Activated naive CD8-positive, alpha-beta T cell treated with anti-CD3 and anti-CD28 coated beads, Interleukin-2, amount 50 U/mL, for 24 hours (primary cell): ENCODE measurements at regions not wholly inside any gene's neighbourhood (a gene's known extent, or its start where the extent isn't known, plus 50 kb on each side); places are given as distances from the start of the nearest gene placed in this dataset.

ENCODE experiments used
- ATAC-seq: fragments of 150-1000 bp; cut with Tn5 transposase; one replicate; pipeline ENCODE4 v1.10.0; 2021
- DNase-seq: peaks from one replicate; pipeline ENCODE4 v3.0.0; 2021
- H3K27ac Mint-ChIP-seq: one replicate; pipeline ENCODE4 v1.8.0; 2021; ENCODE audit warnings: mild to moderate bottlenecking, mixed read lengths
- H3K27me3 Mint-ChIP-seq: one replicate; pipeline ENCODE4 v1.8.0; 2021; ENCODE audit warnings: mixed read lengths
- H3K36me3 Mint-ChIP-seq: one replicate; pipeline ENCODE4 v1.8.0; 2021; ENCODE audit warnings: low read depth, mixed read lengths
- H3K4me1 Mint-ChIP-seq: one replicate; pipeline ENCODE4 v1.8.0; 2021; ENCODE audit warnings: mixed read lengths
- H3K4me3 Mint-ChIP-seq: one replicate; pipeline ENCODE4 v1.8.0; 2021; ENCODE audit warnings: mild to moderate bottlenecking, moderate library complexity, mixed read lengths
- H3K9me3 Mint-ChIP-seq: one replicate; pipeline ENCODE4 v1.8.0; 2021; ENCODE audit warnings: mixed read lengths

- no peak for DNase-seq
- no peaks in the 10 kb centered on the region for H3K9me3 Mint-ChIP-seq
- no peak for ATAC-seq
- H3K27me3 Mint-ChIP-seq, result peaks cover 2% of the 10 kb centered on the region
- peaks cover 33% of the 10 kb centered on the region for H3K4me1 Mint-ChIP-seq
- no peak overlapping the region for H3K4me3 Mint-ChIP-seq
- no peak overlapping the region for H3K27ac Mint-ChIP-seq
- no peaks in the 10 kb centered on the region for H3K36me3 Mint-ChIP-seq
Measured at GRCh38 chr4:140246216-140246615, 92.2 kb upstream of the MAML3 start.

- Mint-ChIP-seq H3K4me1 (peaks cover 29% of the 10 kb centered on the region), H3K27ac (no peak overlapping the region), H3K4me3 (no peak overlapping the region), H3K36me3 (no peaks in the 10 kb centered on the region), H3K27me3 (no peaks in the 10 kb centered on the region), H3K9me3 (no peaks in the 10 kb centered on the region)
- ATAC-seq, result no peak
- DNase-seq, result no peak
Measured at GRCh38 chr4:140244328-140244727, 90.3 kb upstream of the MAML3 start.

- DNase-seq (peak; percentile 20), ATAC-seq (peak; percentile 60)
- H3K9me3 Mint-ChIP-seq, result no peaks in the 10 kb centered on the region
- H3K4me3 Mint-ChIP-seq, result peak overlapping the region; percentile 50
- H3K27ac Mint-ChIP-seq, result peak overlapping the region; percentile 69
- H3K36me3 Mint-ChIP-seq, result no peaks in the 10 kb centered on the region
- H3K4me1 Mint-ChIP-seq, result peaks cover 29% of the 10 kb centered on the region
- no peaks in the 10 kb centered on the region for H3K27me3 Mint-ChIP-seq
Measured at GRCh38 chr4:140243278-140243753, 89.3 kb upstream of the MAML3 start.

GRCh38 chr4:140242357-140243277 lies 88.6 kb upstream of the MAML3 start:
- peak overlapping the region; percentile 50 for H3K4me3 Mint-ChIP-seq
- ATAC-seq, result peak; percentile 44
- peak overlapping the region; percentile 58 for H3K27ac Mint-ChIP-seq
- DNase-seq, result no peak
- peaks cover 29% of the 10 kb centered on the region for H3K4me1 Mint-ChIP-seq
- no peaks in the 10 kb centered on the region for H3K9me3 Mint-ChIP-seq
- H3K27me3 Mint-ChIP-seq, result no peaks in the 10 kb centered on the region
- H3K36me3 Mint-ChIP-seq, result no peaks in the 10 kb centered on the region

GRCh38 chr4:140240237-140240636 lies 86.3 kb upstream of the MAML3 start:
- no peak overlapping the region for H3K27ac Mint-ChIP-seq
- peaks cover 30% of the 10 kb centered on the region for H3K4me1 Mint-ChIP-seq
- H3K9me3 Mint-ChIP-seq, result no peaks in the 10 kb centered on the region
- no peaks in the 10 kb centered on the region for H3K36me3 Mint-ChIP-seq
- H3K27me3 Mint-ChIP-seq, result no peaks in the 10 kb centered on the region
- no peak for DNase-seq
- no peak overlapping the region for H3K4me3 Mint-ChIP-seq
- ATAC-seq, result no peak

- Mint-ChIP-seq H3K4me3 (no peak overlapping the region), H3K4me1 (peaks cover 38% of the 10 kb centered on the region), H3K9me3 (no peaks in the 10 kb centered on the region), H3K36me3 (no peaks in the 10 kb centered on the region), H3K27me3 (no peaks in the 10 kb centered on the region), H3K27ac (no peak overlapping the region)
- no peak for DNase-seq
- ATAC-seq, result no peak
Measured at GRCh38 chr4:140239311-140239710, 85.3 kb upstream of the MAML3 start.

- Mint-ChIP-seq H3K27me3 (no peaks in the 10 kb centered on the region), H3K9me3 (no peaks in the 10 kb centered on the region), H3K36me3 (no peaks in the 10 kb centered on the region), H3K4me1 (peaks cover 39% of the 10 kb centered on the region), H3K27ac (no peak overlapping the region), H3K4me3 (no peak overlapping the region)
- DNase-seq, result no peak
- no peak for ATAC-seq
Measured at GRCh38 chr4:140238351-140239056, 84.5 kb upstream of the MAML3 start.

GRCh38 chr4:140237616-140238350 lies 83.8 kb upstream of the MAML3 start:
- DNase-seq (no peak), ATAC-seq (no peak)
- H3K4me3 Mint-ChIP-seq, result no peak overlapping the region
- no peak overlapping the region for H3K27ac Mint-ChIP-seq
- no peaks in the 10 kb centered on the region for H3K27me3 Mint-ChIP-seq
- peaks cover 34% of the 10 kb centered on the region for H3K4me1 Mint-ChIP-seq
- H3K9me3 Mint-ChIP-seq, result no peaks in the 10 kb centered on the region
- H3K36me3 Mint-ChIP-seq, result no peaks in the 10 kb centered on the region

GRCh38 chr4:140236654-140237169 lies 82.7 kb upstream of the MAML3 start:
- Mint-ChIP-seq H3K27ac (no peak overlapping the region), H3K27me3 (peaks cover 2% of the 10 kb centered on the region), H3K4me1 (peaks cover 26% of the 10 kb centered on the region), H3K4me3 (no peak overlapping the region), H3K36me3 (no peaks in the 10 kb centered on the region), H3K9me3 (no peaks in the 10 kb centered on the region)
- no peak for DNase-seq
- ATAC-seq, result no peak

GRCh38 chr4:140234697-140235060 lies 80.7 kb upstream of the MAML3 start:
- Mint-ChIP-seq H3K27me3 (peaks cover 2% of the 10 kb centered on the region), H3K9me3 (no peaks in the 10 kb centered on the region), H3K36me3 (no peaks in the 10 kb centered on the region), H3K4me3 (peak overlapping the region; percentile 32), H3K4me1 (peaks cover 25% of the 10 kb centered on the region), H3K27ac (peak overlapping the region; percentile 67)
- no peak for DNase-seq
- ATAC-seq, result peak; percentile 68

- H3K27ac Mint-ChIP-seq, result peak overlapping the region; percentile 67
- no peaks in the 10 kb centered on the region for H3K36me3 Mint-ChIP-seq
- ATAC-seq, result peak; percentile 50
- H3K9me3 Mint-ChIP-seq, result no peaks in the 10 kb centered on the region
- H3K4me1 Mint-ChIP-seq, result peaks cover 25% of the 10 kb centered on the region
- peak overlapping the region; percentile 32 for H3K4me3 Mint-ChIP-seq
- peaks cover 2% of the 10 kb centered on the region for H3K27me3 Mint-ChIP-seq
- no peak for DNase-seq
Measured at GRCh38 chr4:140233791-140234696, 80.1 kb upstream of the MAML3 start.

- Mint-ChIP-seq H3K9me3 (no peaks in the 10 kb centered on the region), H3K4me3 (no peak overlapping the region), H3K27me3 (peaks cover 2% of the 10 kb centered on the region), H3K27ac (no peak overlapping the region), H3K4me1 (peaks cover 18% of the 10 kb centered on the region), H3K36me3 (no peaks in the 10 kb centered on the region)
- no peak for ATAC-seq
- no peak for DNase-seq
Measured at GRCh38 chr4:140229881-140230280, 75.9 kb upstream of the MAML3 start.

- no peaks in the 10 kb centered on the region for H3K27me3 Mint-ChIP-seq
- no peak for ATAC-seq
- no peaks in the 10 kb centered on the region for H3K4me1 Mint-ChIP-seq
- H3K4me3 Mint-ChIP-seq, result no peak overlapping the region
- H3K36me3 Mint-ChIP-seq, result no peaks in the 10 kb centered on the region
- H3K9me3 Mint-ChIP-seq, result no peaks in the 10 kb centered on the region
- no peak overlapping the region for H3K27ac Mint-ChIP-seq
- no peak for DNase-seq
Measured at GRCh38 chr4:140227286-140227685, 73.3 kb upstream of the MAML3 start.
